GM12864 (cell line): ENCODE measurements at regions not wholly inside any gene's neighbourhood (a gene's known extent, or its start where the extent isn't known, plus 50 kb on each side); places are given as distances from the start of the nearest gene placed in this dataset.

Source experiments
- DNase-seq: peaks from one replicate; pipeline ENCODE4 v3.0.0-alpha.2; 2011; ENCODE audit warnings: low read depth
- H3K4me3 ChIP-seq: 2 replicates; pipeline ENCODE4 v1.5.1; 2011; ENCODE audit warnings: mild to moderate bottlenecking, low read depth, low read length, control low read depth
- CTCF ChIP-seq: IDR thresholded peaks from 2 replicates; pipeline ENCODE4 v1.5.1; 2011; ENCODE audit warnings: low read depth, mild to moderate bottlenecking, moderate library complexity, low read length, control low read depth, inconsistent platforms; ENCODE audit errors: missing control alignments

- no peak for TF ChIP-seq CTCF
- no peak overlapping the region for H3K4me3 ChIP-seq
- DNase-seq, result no peak
Measured at GRCh38 chr11:131299598-131300438, 70.6 kb upstream of the NTM start.

GRCh38 chr11:131300439-131300717 is 70.0 kb upstream of the NTM start:
- no peak overlapping the region for H3K4me3 ChIP-seq
- no peak for DNase-seq
- TF ChIP-seq CTCF, result no peak

GRCh38 chr11:131301306-131301705 is 69.1 kb upstream of the NTM start:
- DNase-seq, result no peak
- no peak overlapping the region for H3K4me3 ChIP-seq
- no peak for TF ChIP-seq CTCF

GRCh38 chr11:131302836-131303235 is 67.6 kb upstream of the NTM start:
- DNase-seq, result no peak
- no peak for TF ChIP-seq CTCF
- no peak overlapping the region for H3K4me3 ChIP-seq

- TF ChIP-seq CTCF, result no peak
- DNase-seq, result no peak
- no peak overlapping the region for H3K4me3 ChIP-seq
Measured at GRCh38 chr11:131303611-131304119, 66.8 kb upstream of the NTM start.

- no peak for DNase-seq
- TF ChIP-seq CTCF, result no peak
Measured at GRCh38 chr11:131305005-131305404, 65.4 kb upstream of the NTM start.

GRCh38 chr11:131307506-131307905 is 62.9 kb upstream of the NTM start:
- no peak for DNase-seq
- no peak for TF ChIP-seq CTCF
- H3K4me3 ChIP-seq, result no peak overlapping the region

More at GRCh38 chr11:131305005-131305404, 65.4 kb upstream of the NTM start:
- H3K4me3 ChIP-seq, result no peak overlapping the region
